Endodermal cell (in vitro differentiated cells): ENCODE measurements at regions not wholly inside any gene's neighbourhood (a gene's known extent, or its start where the extent isn't known, plus 50 kb on each side); places are given as distances from the start of the nearest gene placed in this dataset.

ENCODE experiments used
- DNase-seq: peaks from one replicate; pipeline ENCODE4 v3.0.0-alpha.2; 2017
- H3K27ac ChIP-seq: 2 replicates; pipeline ENCODE4 v1.5.1; 2013; ENCODE audit warnings: mild to moderate bottlenecking, low read depth, low read length, moderate library complexity
- H3K27me3 ChIP-seq: 2 replicates; pipeline ENCODE4 v1.6.1; 2013; ENCODE audit warnings: mild to moderate bottlenecking, low read length, moderate library complexity; ENCODE audit not compliant: insufficient read depth, control insufficient read depth, poor library complexity, severe bottlenecking
- H3K36me3 ChIP-seq: 2 replicates; pipeline ENCODE4 v1.7.0; 2013; ENCODE audit warnings: mild to moderate bottlenecking, low read length, moderate library complexity; ENCODE audit not compliant: control insufficient read depth, insufficient read depth
- H3K4me1 ChIP-seq: one replicate; pipeline ENCODE4 v1.7.0; 2013; ENCODE audit warnings: low read length; ENCODE audit not compliant: control insufficient read depth, insufficient read depth
- H3K4me3 ChIP-seq: 2 replicates; pipeline ENCODE4 v1.5.1; 2013; ENCODE audit warnings: mild to moderate bottlenecking, low read length, moderate library complexity
- H3K9ac ChIP-seq: 2 replicates; pipeline ENCODE4 v1.6.1; 2013; ENCODE audit warnings: mild to moderate bottlenecking, low read length, moderate library complexity; ENCODE audit not compliant: poor library complexity, severe bottlenecking; ENCODE audit errors: extremely low read depth
- H3K9me3 ChIP-seq: 2 replicates; pipeline ENCODE4 v1.6.1; 2013; ENCODE audit warnings: mild to moderate bottlenecking, low read length, moderate library complexity; ENCODE audit not compliant: control insufficient read depth
- H3K27ac Mint-ChIP-seq: 2 replicates; pipeline ENCODE4 v1.8.0; 2020; ENCODE audit warnings: mixed read lengths
- H3K27me3 Mint-ChIP-seq: 2 replicates; pipeline ENCODE4 v1.8.0; 2021; ENCODE audit warnings: mild to moderate bottlenecking, mixed read lengths; ENCODE audit not compliant: insufficient read depth
- H3K36me3 Mint-ChIP-seq: 2 replicates; pipeline ENCODE4 v1.8.0; 2020; ENCODE audit warnings: low read depth, mixed read lengths
- H3K4me1 Mint-ChIP-seq: 2 replicates; pipeline ENCODE4 v1.8.0; 2020; ENCODE audit warnings: mixed read lengths
- H3K4me3 Mint-ChIP-seq: 2 replicates; pipeline ENCODE4 v1.8.0; 2020; ENCODE audit warnings: mild to moderate bottlenecking, moderate library complexity, mixed read lengths
- H3K9me3 Mint-ChIP-seq: 2 replicates; pipeline ENCODE4 v1.8.0; 2020; ENCODE audit warnings: mild to moderate bottlenecking, mixed read lengths
- CTCF ChIP-seq: fragments of 200-600 bp; sonication (generic); conservative IDR thresholded peaks from 2 replicates; pipeline ENCODE4 v1.5.0; 2021; ENCODE audit warnings: antibody characterized with exemption, mild to moderate bottlenecking
- WGBS, 2 experiments: methylation state at CpG; one replicate each; pipeline versions ENCODE4 v1.1.5 to v1.1.7; 2013; ENCODE audit warnings: missing lambda C conversion rate in 2 of 2, mixed read lengths in 1 of 2; ENCODE audit not compliant: insufficient coverage in 1 of 2, insufficient read length in 1 of 2; 5-methylcytosine and 5-hydroxymethylcytosine counted together

DNA sequence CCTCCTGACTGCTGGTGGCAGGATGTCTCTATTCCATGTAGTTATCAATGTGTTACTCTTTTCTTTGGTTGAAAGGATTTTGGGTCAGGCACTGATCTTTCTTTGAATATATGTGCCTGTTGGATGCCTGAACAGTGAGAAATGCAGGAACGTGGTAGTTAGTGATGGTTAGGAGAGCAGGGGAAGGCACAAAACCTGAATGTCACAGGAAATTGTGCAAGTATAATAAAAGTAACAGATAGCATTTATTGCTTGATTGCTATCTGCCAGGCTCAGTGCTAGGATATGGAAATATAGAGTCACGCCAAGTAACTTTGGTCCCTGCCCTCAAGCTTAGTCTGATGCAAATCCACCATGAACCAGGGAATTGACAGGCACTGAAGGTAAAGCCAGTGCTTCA, 219.8 kb upstream of the FAT1 start:
- WGBS, 2 experiments: 93 to 94% methylated on average over 2 of the region's 2 CpGs
- H3K27ac Mint-ChIP-seq: no peak overlapping the region
- no peak for DNase-seq
- no peaks in the 10 kb centered on the region for H3K4me1 ChIP-seq
- no peak overlapping the region for H3K4me3 Mint-ChIP-seq
- peaks cover 6% of the 10 kb centered on the region for H3K9me3 ChIP-seq
- H3K27me3 Mint-ChIP-seq: peaks cover 2% of the 10 kb centered on the region
- no peaks in the 10 kb centered on the region for H3K36me3 ChIP-seq
- H3K27me3 ChIP-seq: no peaks in the 10 kb centered on the region
- H3K4me1 Mint-ChIP-seq: peaks cover 5% of the 10 kb centered on the region
- H3K9me3 Mint-ChIP-seq: no peaks in the 10 kb centered on the region
- no peak for TF ChIP-seq CTCF
- no peak overlapping the region for H3K4me3 ChIP-seq
- no peak overlapping the region for H3K27ac ChIP-seq
- H3K36me3 Mint-ChIP-seq: no peaks in the 10 kb centered on the region
- H3K9ac ChIP-seq: no peak overlapping the region

DNA sequence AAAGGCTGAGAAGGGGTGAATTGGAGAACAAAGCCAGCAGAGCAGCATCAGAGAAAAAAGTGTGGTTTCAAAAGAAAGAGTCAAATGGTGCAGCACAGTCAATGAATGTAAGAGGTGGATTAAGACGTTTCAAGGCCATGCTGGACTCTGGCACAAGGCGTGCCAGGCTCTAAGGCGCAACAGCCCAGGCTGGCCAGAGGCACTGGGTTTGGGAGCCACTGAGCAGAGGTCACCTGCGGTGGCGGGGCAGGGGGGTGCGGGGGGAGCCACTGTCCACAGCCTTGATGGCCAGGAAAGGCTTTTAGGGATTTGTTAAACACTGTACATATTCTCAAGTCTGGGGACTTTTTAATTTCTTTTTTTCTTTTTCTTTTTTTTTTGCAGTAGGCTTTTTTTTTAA, 222.5 kb upstream of the FAT1 start:
- Mint-ChIP-seq H3K27me3 (peaks cover 2% of the 10 kb centered on the region), H3K27ac (no peak overlapping the region), H3K4me1 (peaks cover 7% of the 10 kb centered on the region), H3K36me3 (no peaks in the 10 kb centered on the region), H3K9me3 (no peaks in the 10 kb centered on the region), H3K4me3 (no peak overlapping the region)
- Histone ChIP-seq H3K9ac (no peak overlapping the region), H3K27me3 (no peaks in the 10 kb centered on the region), H3K9me3 (no peaks in the 10 kb centered on the region), H3K27ac (no peak overlapping the region), H3K4me1 (no peaks in the 10 kb centered on the region), H3K36me3 (no peaks in the 10 kb centered on the region), H3K4me3 (no peak overlapping the region)
- TF ChIP-seq CTCF: no peak
- no peak for DNase-seq
- WGBS, 2 experiments: 93 to 95% methylated on average over 3 to 6 of the region's 6 CpGs

GRCh38 chr4:186946682-186947294, 223.1 kb upstream of the FAT1 start:
- Mint-ChIP-seq H3K36me3 (no peaks in the 10 kb centered on the region), H3K4me3 (no peak overlapping the region), H3K4me1 (peaks cover 7% of the 10 kb centered on the region), H3K9me3 (no peaks in the 10 kb centered on the region), H3K27me3 (peaks cover 2% of the 10 kb centered on the region), H3K27ac (no peak overlapping the region)
- DNase-seq: peak; percentile 86
- H3K9ac ChIP-seq: no peak overlapping the region
- no peak overlapping the region for H3K4me3 ChIP-seq
- no peaks in the 10 kb centered on the region for H3K4me1 ChIP-seq
- H3K27me3 ChIP-seq: no peaks in the 10 kb centered on the region
- 72 to 75% methylated on average over 8 to 11 of the region's 11 CpGs for WGBS, 2 experiments
- no peaks in the 10 kb centered on the region for H3K36me3 ChIP-seq
- peak; percentile 83 for TF ChIP-seq CTCF
- no peaks in the 10 kb centered on the region for H3K9me3 ChIP-seq
- H3K27ac ChIP-seq: no peak overlapping the region
